UCSD-AML1 (cell line): ENCODE measurements at regions not wholly inside any gene's neighbourhood (a gene's known extent, or its start where the extent isn't known, plus 50 kb on each side); places are given as distances from the start of the nearest gene placed in this dataset.
"Not testable (repeated sequence)": the region's sequence is repeated elsewhere in the genome, so short reads cannot be mapped to it uniquely, and the experiment has no call there.

Experiments
- DNase-seq: peaks from one replicate; lab custom pipeline; 2025; ENCODE audit not compliant: unreplicated experiment; lab: John Stamatoyannopoulos, UW

DNA sequence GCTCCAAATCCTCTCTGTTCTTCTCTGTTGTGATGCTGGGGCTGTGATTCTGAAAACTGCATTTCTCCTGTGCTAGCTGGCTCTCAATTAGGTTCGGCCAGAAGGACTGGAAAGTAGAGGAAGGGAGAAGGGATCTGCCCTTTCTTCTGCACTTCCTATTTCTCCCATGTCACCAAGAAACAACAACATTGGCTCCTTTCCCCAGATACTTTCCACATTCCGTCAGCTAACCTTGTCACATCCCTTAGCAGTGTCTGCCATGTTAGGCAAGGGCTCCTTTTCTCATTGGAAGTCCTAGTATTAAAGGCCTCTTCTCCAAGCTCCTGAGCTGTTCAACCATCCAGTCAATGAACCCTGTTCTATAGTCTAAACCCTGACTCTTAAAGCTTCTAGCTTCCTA, 171.1 kb downstream of the ZNF621 start:
- no peak for DNase-seq

DNA sequence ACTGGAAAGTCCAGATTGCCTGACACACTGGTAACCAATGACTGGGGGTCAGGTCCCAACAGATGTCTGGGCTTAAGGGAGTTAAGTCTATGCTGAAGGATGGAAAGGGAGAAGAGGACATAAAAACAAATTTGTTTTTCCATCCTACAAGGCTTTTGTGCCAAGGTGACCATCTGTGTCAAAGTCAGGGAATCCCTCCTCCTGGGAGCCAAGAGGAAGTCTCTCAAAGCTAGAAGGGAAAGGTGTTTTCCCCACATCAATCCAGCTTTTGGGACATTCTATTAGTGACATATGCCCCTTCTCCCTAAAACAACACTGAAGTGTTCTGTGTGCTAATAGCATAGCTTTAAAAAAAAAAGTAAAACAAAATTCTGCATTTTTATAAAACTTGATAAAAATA, 173.9 kb downstream of the ZNF621 start:
- DNase-seq: not testable (repeated sequence)

- DNase-seq: no peak
These were observed 176.3 kb downstream of the ZNF621 start for GRCh38 chr3:40701016-40701588.

DNA sequence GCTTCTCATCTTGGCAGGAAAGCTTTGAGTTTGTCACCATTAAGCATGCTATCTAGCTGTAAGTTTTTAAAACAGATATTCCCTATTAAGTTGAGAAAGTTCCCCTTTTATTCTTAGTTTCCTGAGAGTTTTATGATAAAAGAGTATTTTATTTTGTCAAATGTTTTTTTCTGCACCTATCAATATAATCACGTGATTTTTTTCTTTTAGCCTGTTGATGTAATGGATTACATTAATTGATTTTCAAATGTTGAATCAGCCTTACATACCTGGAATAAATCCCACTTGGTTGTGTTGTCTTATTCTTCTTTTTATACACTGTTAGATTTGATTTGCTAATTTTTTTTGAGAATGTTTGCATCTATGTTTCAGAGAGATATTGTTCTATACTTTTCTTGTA, 179.5 kb downstream of the ZNF621 start:
- no peak for DNase-seq

- DNase-seq: no peak
These were observed 180.9 kb downstream of the ZNF621 start for GRCh38 chr3:40705663-40706062.

- DNase-seq: no peak
These were observed 188.5 kb downstream of the ZNF621 start for GRCh38 chr3:40713306-40713705.

GRCh38 chr3:40713795-40714194, 189.0 kb downstream of the ZNF621 start:
- no peak for DNase-seq

GRCh38 chr3:40714771-40715345, 190.1 kb downstream of the ZNF621 start:
- DNase-seq: no peak

- DNase-seq: no peak
These were observed 190.8 kb downstream of the ZNF621 start for GRCh38 chr3:40715551-40715950.

DNA sequence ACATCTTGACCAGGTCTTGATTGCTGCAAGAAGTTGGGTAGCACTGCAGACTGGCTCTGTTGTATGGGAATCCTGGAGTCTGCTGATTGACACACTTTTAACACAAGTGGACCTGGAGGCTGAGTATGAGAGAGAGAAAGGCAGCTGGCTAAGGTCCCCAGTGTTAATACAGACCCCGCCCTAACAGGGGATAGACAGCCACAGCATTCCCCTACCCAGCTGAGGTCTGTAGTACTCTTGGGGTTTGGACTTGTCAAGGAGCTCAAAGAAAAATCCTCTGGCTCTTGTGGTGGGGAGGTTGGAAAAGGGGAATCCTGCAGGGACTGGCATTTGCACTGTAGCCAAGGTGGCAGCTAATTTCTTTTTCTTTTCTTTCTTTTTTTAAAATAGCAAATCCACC, 192.7 kb downstream of the ZNF621 start:
- no peak for DNase-seq

GRCh38 chr3:40718209-40718608, 193.4 kb downstream of the ZNF621 start:
- no peak for DNase-seq

DNA sequence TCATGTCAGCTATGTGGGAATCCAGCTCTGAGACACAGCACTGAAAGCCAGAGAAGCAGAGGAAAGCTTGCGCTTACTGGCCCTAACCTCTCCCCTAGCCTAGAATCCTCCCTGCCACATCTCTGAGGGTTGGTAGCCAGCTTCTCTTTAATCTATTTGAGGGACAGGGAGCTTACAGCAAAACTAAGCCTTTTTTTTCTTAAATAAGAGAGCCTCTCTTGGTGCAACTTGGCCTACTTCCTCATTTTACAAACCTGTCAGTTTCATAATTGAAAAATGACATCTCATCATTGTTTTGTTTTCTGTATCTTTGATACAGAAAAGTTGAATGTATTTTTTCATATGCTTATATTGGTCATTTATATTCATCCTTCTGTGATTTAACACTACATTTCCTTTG, 193.9 kb downstream of the ZNF621 start:
- no peak for DNase-seq

- no peak for DNase-seq
These were observed 195.0 kb downstream of the ZNF621 start for GRCh38 chr3:40719660-40720287.

DNA sequence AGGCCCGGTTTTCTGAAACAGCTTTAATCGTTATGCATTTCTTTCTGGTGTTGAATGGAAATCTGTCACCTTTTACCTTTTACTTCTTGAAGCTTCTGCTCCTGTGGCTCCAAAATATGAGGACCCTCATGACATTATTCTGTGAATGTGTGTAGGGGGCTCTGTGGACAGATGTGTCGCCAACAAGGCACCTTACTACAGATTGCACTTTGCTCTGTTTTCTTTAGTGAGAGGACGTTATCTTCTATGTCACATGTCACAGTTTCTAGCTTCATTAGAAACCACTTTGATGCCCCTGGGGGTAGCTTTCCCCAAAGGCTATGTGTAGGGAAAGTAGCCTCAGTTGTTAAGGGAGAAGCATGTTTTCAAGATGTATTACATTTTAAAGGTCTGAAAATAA, 195.6 kb downstream of the ZNF621 start:
- DNase-seq: no peak

GRCh38 chr3:40720863-40721262, 196.1 kb downstream of the ZNF621 start:
- no peak for DNase-seq

GRCh38 chr3:40723083-40723660, 198.4 kb downstream of the ZNF621 start:
- DNase-seq: no peak

- DNase-seq: no peak
These were observed 200.3 kb downstream of the ZNF621 start for GRCh38 chr3:40725031-40725430.

- DNase-seq: no peak
These were observed 206.7 kb downstream of the ZNF621 start for GRCh38 chr3:40731445-40731844.

- DNase-seq: no peak
These were observed 212.2 kb downstream of the ZNF621 start for GRCh38 chr3:40736943-40737342.

DNA sequence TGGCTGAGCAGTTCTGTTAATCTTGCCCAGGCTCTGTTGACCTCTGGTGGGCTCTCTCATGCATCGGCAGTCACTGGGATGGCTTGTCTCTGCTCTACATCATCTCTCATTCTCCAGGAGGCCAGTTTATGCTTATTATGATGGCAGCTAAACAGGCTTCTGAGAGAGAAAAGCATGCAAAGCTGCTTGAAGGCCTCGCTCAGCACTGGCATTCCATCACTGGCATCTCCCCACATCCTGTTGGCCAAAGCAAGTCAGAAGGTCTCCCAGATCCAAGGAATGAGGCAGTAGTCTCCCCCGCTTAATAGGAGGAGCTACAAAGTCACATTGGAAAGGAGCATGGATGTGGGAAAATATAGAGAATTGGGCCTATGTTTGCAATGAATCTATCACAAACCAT, 212.6 kb downstream of the ZNF621 start:
- DNase-seq: no peak

GRCh38 chr3:40739971-40740370, 215.2 kb downstream of the ZNF621 start:
- no peak for DNase-seq

DNA sequence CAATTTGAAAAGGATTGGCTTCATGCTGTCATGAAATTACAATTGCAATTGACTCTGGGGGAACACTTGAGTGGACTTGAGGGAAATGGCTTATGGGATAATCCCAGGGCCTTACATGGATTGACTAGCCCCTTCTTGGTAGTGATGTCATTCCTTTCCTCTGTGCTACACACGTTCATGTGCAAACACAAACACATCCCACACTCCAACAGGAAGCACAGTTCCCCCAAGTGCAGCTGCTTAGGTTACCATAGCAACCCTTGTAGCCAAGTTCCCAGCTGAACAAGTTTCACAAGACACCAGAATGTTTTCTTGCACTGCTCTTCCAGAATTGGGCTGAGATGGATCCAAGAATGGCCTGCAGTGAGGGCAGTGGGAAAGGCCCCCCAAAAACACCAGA, 217.0 kb downstream of the ZNF621 start:
- DNase-seq: no peak
